GM10266 (cell line): ENCODE measurements at regions not wholly inside any gene's neighbourhood (a gene's known extent, or its start where the extent isn't known, plus 50 kb on each side); places are given as distances from the start of the nearest gene placed in this dataset.

Experiments used
- DNase-seq: peaks from one replicate; pipeline ENCODE4 v3.0.0; 2012; ENCODE audit errors: extremely low spot score
- TF ChIP-seq, protein P1 (sequence below): IDR thresholded peaks from 2 replicates; pipeline ENCODE4 v1.5.1; 2012; ENCODE audit warnings: mild to moderate bottlenecking, low read depth; ENCODE audit not compliant: control insufficient read depth, insufficient read depth; ENCODE audit errors: missing control alignments

- DNase-seq, result no peak
- TF ChIP-seq, protein P1, sequence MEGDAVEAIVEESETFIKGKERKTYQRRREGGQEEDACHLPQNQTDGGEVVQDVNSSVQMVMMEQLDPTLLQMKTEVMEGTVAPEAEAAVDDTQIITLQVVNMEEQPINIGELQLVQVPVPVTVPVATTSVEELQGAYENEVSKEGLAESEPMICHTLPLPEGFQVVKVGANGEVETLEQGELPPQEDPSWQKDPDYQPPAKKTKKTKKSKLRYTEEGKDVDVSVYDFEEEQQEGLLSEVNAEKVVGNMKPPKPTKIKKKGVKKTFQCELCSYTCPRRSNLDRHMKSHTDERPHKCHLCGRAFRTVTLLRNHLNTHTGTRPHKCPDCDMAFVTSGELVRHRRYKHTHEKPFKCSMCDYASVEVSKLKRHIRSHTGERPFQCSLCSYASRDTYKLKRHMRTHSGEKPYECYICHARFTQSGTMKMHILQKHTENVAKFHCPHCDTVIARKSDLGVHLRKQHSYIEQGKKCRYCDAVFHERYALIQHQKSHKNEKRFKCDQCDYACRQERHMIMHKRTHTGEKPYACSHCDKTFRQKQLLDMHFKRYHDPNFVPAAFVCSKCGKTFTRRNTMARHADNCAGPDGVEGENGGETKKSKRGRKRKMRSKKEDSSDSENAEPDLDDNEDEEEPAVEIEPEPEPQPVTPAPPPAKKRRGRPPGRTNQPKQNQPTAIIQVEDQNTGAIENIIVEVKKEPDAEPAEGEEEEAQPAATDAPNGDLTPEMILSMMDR, result no peak
Observed at GRCh38 chr2:144708626-144709025, 188.7 kb upstream of the ZEB2 start.

DNA sequence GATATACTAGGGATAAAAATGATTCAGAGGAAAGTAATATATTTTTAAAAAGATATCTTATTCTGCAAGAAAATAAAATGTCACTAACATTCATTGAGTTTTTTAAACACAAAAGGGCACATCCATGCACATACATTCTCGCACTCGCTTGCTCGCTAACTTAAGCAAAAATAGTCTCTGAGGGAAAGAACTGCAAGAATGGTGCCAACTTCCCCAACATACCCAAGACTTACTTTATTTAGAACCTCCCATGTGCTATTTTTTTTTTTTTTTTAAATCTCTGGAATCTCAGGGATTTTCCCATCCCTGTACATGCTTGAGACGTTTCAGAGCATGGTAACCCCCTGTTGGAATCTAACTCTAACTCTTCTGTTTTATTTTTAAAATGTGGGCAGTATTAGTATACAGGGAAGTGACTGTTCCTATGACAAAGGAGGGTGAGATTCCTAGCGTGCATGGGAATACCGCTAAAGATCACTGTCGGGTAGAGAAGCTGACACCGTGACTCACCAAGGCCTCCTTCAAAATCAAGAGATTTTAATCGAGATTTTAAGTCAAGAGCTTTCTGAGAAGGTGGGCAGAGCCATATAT, 187.9 kb upstream of the ZEB2 start:
- DNase-seq, result no peak
- TF ChIP-seq, protein P1, result no peak

- TF ChIP-seq, protein P1, result no peak
- DNase-seq, result no peak
Observed at GRCh38 chr2:144706647-144707046, 186.7 kb upstream of the ZEB2 start.

DNA sequence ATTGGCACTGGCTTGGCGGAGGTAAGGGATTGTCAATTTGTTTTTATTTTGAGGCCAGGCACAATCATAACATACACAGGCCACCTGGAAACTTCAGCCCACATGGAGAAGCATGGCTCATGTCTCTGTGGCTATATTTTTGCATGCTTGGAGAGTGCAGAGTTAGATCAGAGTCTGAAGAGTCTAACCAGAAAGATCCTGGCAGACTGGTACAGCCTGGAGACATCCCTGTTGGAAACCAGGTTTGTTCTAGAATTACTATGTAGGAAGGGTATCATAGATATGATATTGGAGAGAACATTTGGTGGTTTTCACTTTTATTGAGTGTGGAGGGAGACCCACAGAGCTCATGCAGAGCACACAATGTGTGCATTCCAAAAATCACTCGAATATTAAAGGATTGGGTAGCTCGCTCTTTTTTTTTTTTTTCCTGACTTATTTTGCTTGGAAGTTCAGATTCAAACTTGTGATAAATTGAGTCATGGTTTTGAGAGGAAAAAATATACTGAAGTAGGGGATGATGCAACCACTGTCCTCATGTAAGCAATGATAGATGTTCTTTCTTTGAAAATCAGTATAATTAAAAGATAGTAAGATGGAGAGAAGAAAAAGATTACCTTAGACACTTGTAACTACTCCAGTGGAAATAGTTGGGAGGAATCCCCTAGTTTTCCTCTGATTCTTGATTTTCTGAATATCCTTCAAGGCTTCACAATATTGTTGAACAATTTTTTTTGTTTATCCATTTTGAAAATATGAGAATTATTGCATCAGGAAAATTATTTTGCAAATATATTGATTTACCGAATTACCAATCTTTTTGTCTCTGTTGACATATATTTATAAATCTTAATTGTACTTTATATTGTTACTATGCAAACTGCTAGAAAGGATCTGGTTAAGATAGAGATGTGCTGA, 185.7 kb upstream of the ZEB2 start:
- TF ChIP-seq, protein P1, result no peak
- DNase-seq, result no peak

DNA sequence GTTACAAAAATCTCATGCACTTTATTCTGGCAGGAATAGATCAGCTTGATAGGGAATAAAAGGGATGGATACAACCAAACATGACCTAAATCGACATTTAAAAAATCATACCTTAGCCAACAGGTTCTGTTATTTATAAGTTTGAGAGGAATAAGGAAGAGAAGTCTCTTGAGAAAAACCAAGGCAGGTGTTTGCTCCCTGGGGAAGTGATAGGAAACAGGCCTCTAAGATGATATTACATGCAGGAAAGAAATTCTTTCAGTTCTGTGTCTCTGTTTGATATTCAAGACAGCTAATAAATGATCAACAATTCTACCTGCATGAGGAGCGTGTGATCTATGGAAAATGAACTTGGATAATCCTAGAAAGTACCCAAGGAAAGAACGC, 184.8 kb upstream of the ZEB2 start:
- no peak for DNase-seq

DNA sequence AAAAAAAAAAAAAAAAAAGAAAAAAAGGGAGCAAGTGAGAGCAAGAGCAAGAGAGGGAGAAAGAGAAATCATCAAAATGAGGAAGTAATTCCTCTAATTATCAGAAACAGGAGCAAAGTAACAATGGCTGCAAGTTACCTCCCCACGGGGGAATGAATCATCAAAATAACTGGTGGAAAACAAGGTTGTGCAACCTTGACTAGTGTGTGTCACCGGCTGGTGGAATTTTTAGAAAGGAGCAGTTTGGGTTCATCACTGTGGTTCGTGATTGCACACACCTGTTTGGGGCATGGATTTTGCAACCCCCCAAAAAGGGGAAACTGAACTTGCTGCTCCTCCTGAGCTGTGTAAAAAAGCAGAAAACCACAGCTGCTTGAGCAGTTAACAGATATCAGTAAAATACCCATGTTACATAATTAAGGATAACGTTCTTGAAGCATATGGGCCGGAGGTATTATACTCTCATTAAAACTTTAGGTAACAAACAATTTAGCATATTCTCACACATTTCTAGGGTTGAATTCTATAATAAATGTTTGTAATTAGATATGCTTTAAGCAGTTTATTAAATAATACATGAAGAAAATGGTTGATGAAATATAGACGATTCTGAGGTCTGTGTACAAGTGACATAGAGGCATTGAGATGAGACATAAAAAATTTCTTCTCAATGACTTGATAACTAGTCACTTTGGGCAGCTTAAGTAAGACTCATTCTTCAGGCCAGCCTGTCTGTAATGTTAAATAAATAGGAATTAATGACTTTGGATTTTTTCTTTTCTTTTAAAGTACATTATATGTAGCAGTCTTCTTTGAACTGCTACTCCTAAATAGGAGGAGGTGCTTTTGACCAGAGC, 184.2 kb upstream of the ZEB2 start:
- TF ChIP-seq, protein P1, result no peak
- no peak for DNase-seq

More for the DNA sequence above, 184.8 kb upstream of the ZEB2 start:
- TF ChIP-seq, protein P1, result no peak
